ENCODE measurements at regions not wholly inside any gene's neighbourhood (a gene's known extent, or its start where the extent isn't known, plus 50 kb on each side); places are given as distances from the start of the nearest gene placed in this dataset.

GRCh38 chr11:45538363-45538762 lies 127.1 kb downstream of the CHST1 start:
- no peak for TF ChIP-seq RFX5 (IDR thresholded peaks at IDR 0.05)
- TF ChIP-seq, protein P1, sequence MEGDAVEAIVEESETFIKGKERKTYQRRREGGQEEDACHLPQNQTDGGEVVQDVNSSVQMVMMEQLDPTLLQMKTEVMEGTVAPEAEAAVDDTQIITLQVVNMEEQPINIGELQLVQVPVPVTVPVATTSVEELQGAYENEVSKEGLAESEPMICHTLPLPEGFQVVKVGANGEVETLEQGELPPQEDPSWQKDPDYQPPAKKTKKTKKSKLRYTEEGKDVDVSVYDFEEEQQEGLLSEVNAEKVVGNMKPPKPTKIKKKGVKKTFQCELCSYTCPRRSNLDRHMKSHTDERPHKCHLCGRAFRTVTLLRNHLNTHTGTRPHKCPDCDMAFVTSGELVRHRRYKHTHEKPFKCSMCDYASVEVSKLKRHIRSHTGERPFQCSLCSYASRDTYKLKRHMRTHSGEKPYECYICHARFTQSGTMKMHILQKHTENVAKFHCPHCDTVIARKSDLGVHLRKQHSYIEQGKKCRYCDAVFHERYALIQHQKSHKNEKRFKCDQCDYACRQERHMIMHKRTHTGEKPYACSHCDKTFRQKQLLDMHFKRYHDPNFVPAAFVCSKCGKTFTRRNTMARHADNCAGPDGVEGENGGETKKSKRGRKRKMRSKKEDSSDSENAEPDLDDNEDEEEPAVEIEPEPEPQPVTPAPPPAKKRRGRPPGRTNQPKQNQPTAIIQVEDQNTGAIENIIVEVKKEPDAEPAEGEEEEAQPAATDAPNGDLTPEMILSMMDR (IDR thresholded peaks at IDR 0.05): no peak
- TF ChIP-seq, protein P2, sequence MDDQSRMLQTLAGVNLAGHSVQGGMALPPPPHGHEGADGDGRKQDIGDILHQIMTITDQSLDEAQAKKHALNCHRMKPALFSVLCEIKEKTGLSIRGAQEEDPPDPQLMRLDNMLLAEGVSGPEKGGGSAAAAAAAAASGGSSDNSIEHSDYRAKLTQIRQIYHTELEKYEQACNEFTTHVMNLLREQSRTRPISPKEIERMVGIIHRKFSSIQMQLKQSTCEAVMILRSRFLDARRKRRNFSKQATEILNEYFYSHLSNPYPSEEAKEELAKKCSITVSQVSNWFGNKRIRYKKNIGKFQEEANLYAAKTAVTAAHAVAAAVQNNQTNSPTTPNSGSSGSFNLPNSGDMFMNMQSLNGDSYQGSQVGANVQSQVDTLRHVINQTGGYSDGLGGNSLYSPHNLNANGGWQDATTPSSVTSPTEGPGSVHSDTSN (IDR thresholded peaks at IDR 0.05): no peak
- TF ChIP-seq EP300 (IDR thresholded peaks at IDR 0.05): no peak
- no peak for TF ChIP-seq POLR2A (IDR thresholded peaks at IDR 0.05; ENCODE audit: low read length)
- TF ChIP-seq, protein P3, sequence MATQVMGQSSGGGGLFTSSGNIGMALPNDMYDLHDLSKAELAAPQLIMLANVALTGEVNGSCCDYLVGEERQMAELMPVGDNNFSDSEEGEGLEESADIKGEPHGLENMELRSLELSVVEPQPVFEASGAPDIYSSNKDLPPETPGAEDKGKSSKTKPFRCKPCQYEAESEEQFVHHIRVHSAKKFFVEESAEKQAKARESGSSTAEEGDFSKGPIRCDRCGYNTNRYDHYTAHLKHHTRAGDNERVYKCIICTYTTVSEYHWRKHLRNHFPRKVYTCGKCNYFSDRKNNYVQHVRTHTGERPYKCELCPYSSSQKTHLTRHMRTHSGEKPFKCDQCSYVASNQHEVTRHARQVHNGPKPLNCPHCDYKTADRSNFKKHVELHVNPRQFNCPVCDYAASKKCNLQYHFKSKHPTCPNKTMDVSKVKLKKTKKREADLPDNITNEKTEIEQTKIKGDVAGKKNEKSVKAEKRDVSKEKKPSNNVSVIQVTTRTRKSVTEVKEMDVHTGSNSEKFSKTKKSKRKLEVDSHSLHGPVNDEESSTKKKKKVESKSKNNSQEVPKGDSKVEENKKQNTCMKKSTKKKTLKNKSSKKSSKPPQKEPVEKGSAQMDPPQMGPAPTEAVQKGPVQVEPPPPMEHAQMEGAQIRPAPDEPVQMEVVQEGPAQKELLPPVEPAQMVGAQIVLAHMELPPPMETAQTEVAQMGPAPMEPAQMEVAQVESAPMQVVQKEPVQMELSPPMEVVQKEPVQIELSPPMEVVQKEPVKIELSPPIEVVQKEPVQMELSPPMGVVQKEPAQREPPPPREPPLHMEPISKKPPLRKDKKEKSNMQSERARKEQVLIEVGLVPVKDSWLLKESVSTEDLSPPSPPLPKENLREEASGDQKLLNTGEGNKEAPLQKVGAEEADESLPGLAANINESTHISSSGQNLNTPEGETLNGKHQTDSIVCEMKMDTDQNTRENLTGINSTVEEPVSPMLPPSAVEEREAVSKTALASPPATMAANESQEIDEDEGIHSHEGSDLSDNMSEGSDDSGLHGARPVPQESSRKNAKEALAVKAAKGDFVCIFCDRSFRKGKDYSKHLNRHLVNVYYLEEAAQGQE (IDR thresholded peaks at IDR 0.05): no peak
- no peak for TF ChIP-seq CEBPB (IDR thresholded peaks at IDR 0.05)
- TF ChIP-seq, protein P4, sequence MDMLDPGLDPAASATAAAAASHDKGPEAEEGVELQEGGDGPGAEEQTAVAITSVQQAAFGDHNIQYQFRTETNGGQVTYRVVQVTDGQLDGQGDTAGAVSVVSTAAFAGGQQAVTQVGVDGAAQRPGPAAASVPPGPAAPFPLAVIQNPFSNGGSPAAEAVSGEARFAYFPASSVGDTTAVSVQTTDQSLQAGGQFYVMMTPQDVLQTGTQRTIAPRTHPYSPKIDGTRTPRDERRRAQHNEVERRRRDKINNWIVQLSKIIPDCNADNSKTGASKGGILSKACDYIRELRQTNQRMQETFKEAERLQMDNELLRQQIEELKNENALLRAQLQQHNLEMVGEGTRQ (IDR thresholded peaks at IDR 0.05): no peak
- no peak for TF ChIP-seq POLR2AphosphoS2 (conservative IDR thresholded peaks at IDR 0.05; ENCODE audit: low read length)
- TF ChIP-seq KDM1A (IDR thresholded peaks at IDR 0.05; ENCODE audit: low read depth): no peak
- TF ChIP-seq SMC3 (IDR thresholded peaks at IDR 0.05): no peak
